Esophagus (tissue), 2 donors: ENCODE measurements at regions not wholly inside any gene's neighbourhood (a gene's known extent, or its start where the extent isn't known, plus 50 kb on each side); places are given as distances from the start of the nearest gene placed in this dataset.

Source experiments
- H3K27ac ChIP-seq, 2 donors: one replicate each; pipeline ENCODE4 v1.5.1; 2013; ENCODE audit warnings: low read depth in 2 of 2, mild to moderate bottlenecking in 2 of 2, inconsistent platforms in 1 of 2, low read length in 1 of 2, moderate library complexity in 1 of 2
- H3K27me3 ChIP-seq, 2 donors: one replicate each; pipeline ENCODE4 v1.6.1; 2013; ENCODE audit warnings: low read length in 2 of 2, control low read depth in 1 of 2, mild to moderate bottlenecking in 1 of 2; ENCODE audit not compliant: insufficient read depth in 2 of 2, control insufficient read depth in 1 of 2
- H3K36me3 ChIP-seq, 2 donors: one replicate each; pipeline ENCODE4 v1.6.1; 2013; ENCODE audit warnings: low read length in 1 of 2; ENCODE audit not compliant: control insufficient read depth in 2 of 2, insufficient read depth in 2 of 2
- H3K4me1 ChIP-seq, 2 donors: one replicate each; pipeline ENCODE4 v1.6.1; 2013; ENCODE audit warnings: low read length in 1 of 2; ENCODE audit not compliant: control insufficient read depth in 2 of 2, insufficient read depth in 2 of 2
- H3K4me3 ChIP-seq, 2 donors: one replicate each; pipeline ENCODE4 v1.5.1; 2013; ENCODE audit warnings: low read length in 2 of 2, mild to moderate bottlenecking in 2 of 2, low read depth in 1 of 2, moderate library complexity in 1 of 2
- H3K9me3 ChIP-seq, 2 donors: one replicate each; pipeline ENCODE4 v1.6.1; 2013; ENCODE audit warnings: mild to moderate bottlenecking in 2 of 2, low read depth in 1 of 2, low read length in 1 of 2, moderate library complexity in 1 of 2; ENCODE audit not compliant: control insufficient read depth in 2 of 2, insufficient read depth in 1 of 2
- WGBS, 2 donors: extraction: QIAGEN DNeasy Blood & Tissue Kit; methylation state at CpG; one replicate each; pipeline ENCODE4 v1.1.7; 2013; 5-methylcytosine and 5-hydroxymethylcytosine counted together
- donor health status: healthy with polysubstance abuse.
- donor health status: Bipolar disorder and iron deficiency.

- H3K27me3 ChIP-seq, result no peaks in the 10 kb centered on the region
- WGBS, 2 donors, result 52 to 53% methylated on average over 1 of the region's 1 CpG
- H3K9me3 ChIP-seq, result peaks cover 0 to under 1% of the 10 kb centered on the region in 2 donors
Observed at GRCh38 chr1:232754930-232755329, 50.3 kb upstream of the MAP10 start.

More at GRCh38 chr1:232754930-232755329, 50.3 kb upstream of the MAP10 start:
- Histone ChIP-seq H3K36me3 (no peaks in the 10 kb centered on the region), H3K4me1 (no peaks in the 10 kb centered on the region), H3K4me3 (no peak overlapping the region), H3K27ac (no peak overlapping the region)
